B cell (primary cell): ENCODE measurements at regions not wholly inside any gene's neighbourhood (a gene's known extent, or its start where the extent isn't known, plus 50 kb on each side); places are given as distances from the start of the nearest gene placed in this dataset.

Experiments used
- ATAC-seq: fragments of 200-7000 bp; cut with Tn5 transposase; one replicate; pipeline ENCODE4 v1.10.0; 2021; ENCODE audit warnings: low read depth, mild to moderate bottlenecking, moderate number of reproducible peaks, moderate library complexity
- CTCF ChIA-PET: fragments of 350-600 bp; sonication (Branson Sonifier 250); formaldehyde crosslinking; loops from one replicate; lab custom pipeline; 2021; ENCODE audit warnings: antibody characterized with exemption, inconsistent platforms; lab: Charles Lee
- POLR2A ChIA-PET: fragments of 350-600 bp; sonication (Branson Sonifier 250); formaldehyde crosslinking; loops from one replicate; lab custom pipeline; 2021; ENCODE audit warnings: antibody characterized with exemption; lab: Charles Lee
- DNase-seq: peaks from one replicate; pipeline ENCODE4 v3.0.0; 2013
- H2AFZ ChIP-seq: 2 replicates; pipeline ENCODE4 v1.6.1; 2012; ENCODE audit warnings: mild to moderate bottlenecking, low read depth, low read length; ENCODE audit not compliant: insufficient read depth, poor library complexity, severe bottlenecking
- H3K27ac ChIP-seq, 2 donors: 1 replicate in 1 of 2; 2 replicates in 1 of 2; pipeline ENCODE4 v1.5.1; 2012 to 2013; ENCODE audit warnings: low read length in 2 of 2, mild to moderate bottlenecking in 2 of 2, moderate library complexity in 1 of 2
- H3K27me3 ChIP-seq, 4 experiments: fragments of 200-600 bp in 1 of 4; sonication (generic) in 1 of 4; replicated peaks in 1 of 4; 1 replicate in 2 of 4; 2 replicates in 2 of 4; pipeline versions ENCODE4 v1.6.1 to v1.7.0; 2013 to 2016; ENCODE audit warnings: low read length in 3 of 4, mild to moderate bottlenecking in 2 of 4, mixed read lengths in 1 of 4, moderate library complexity in 1 of 4; ENCODE audit not compliant: insufficient read depth in 4 of 4, control insufficient read depth in 3 of 4; ENCODE audit errors: control extremely low read depth in 1 of 4
- H3K36me3 ChIP-seq, 2 experiments: replicated peaks in 1 of 2; 1 replicate in 1 of 2; 2 replicates in 1 of 2; pipeline versions ENCODE4 v1.6.1 to v1.7.1; 2013; ENCODE audit warnings: low read length in 1 of 2; ENCODE audit not compliant: insufficient read depth in 2 of 2, control insufficient read depth in 1 of 2; ENCODE audit errors: control extremely low read depth in 1 of 2, extremely low read depth in 1 of 2
- H3K4me1 ChIP-seq, 2 donors: fragments of 200-600 bp in 1 of 2; sonication (generic) in 1 of 2; 1 replicate in 1 of 2; 2 replicates in 1 of 2; pipeline versions ENCODE4 v1.5.1 to v1.6.1; 2013 to 2017; ENCODE audit warnings: low read length in 2 of 2; ENCODE audit not compliant: control insufficient read depth in 2 of 2, insufficient read depth in 2 of 2
- H3K4me2 ChIP-seq: replicated peaks from 2 replicates; pipeline ENCODE3; 2012; ENCODE audit warnings: mild to moderate bottlenecking, low read depth, low read length; ENCODE audit not compliant: poor library complexity, severe bottlenecking
- H3K4me3 ChIP-seq, 5 experiments: fragments of 200-600 bp in 1 of 5; sonication (generic) in 1 of 5; 1 replicate in 3 of 5; 2 replicates in 2 of 5; pipeline versions ENCODE4 v1.5.1 to v1.7.0; 2011 to 2016; ENCODE audit warnings: low read length in 4 of 5, mild to moderate bottlenecking in 4 of 5, low read depth in 2 of 5, control low read depth in 1 of 5, moderate library complexity in 1 of 5; ENCODE audit not compliant: insufficient read depth in 1 of 5; ENCODE audit errors: control extremely low read depth in 1 of 5, extremely low read depth in 1 of 5
- H3K79me2 ChIP-seq: fragments of 200-600 bp; sonication (generic); one replicate; pipeline ENCODE4 v1.6.0; 2016; ENCODE audit warnings: low read length; ENCODE audit not compliant: control insufficient read depth, insufficient read depth
- H3K9ac ChIP-seq: fragments of 200-600 bp; sonication (generic); 2 replicates; pipeline ENCODE4 v1.6.1; 2017; ENCODE audit warnings: mild to moderate bottlenecking, low read length, moderate library complexity
- H3K9me3 ChIP-seq, 3 donors: one replicate each; pipeline versions ENCODE4 v1.6.1 to v1.7.1; 2013; ENCODE audit warnings: low read length in 2 of 3; ENCODE audit not compliant: control insufficient read depth in 2 of 3, insufficient read depth in 1 of 3; ENCODE audit errors: control extremely low read depth in 1 of 3
- H4K20me1 ChIP-seq: 2 replicates; pipeline ENCODE4 v1.6.0; 2012; ENCODE audit warnings: mild to moderate bottlenecking, low read length; ENCODE audit not compliant: insufficient read depth, control insufficient read depth, poor library complexity, severe bottlenecking
- H3K27ac Mint-ChIP-seq: one replicate; pipeline ENCODE4 v1.8.0; 2021; ENCODE audit warnings: mixed read lengths
- H3K27me3 Mint-ChIP-seq: one replicate; pipeline ENCODE4 v1.8.0; 2021; ENCODE audit warnings: mixed read lengths
- H3K4me1 Mint-ChIP-seq: one replicate; pipeline ENCODE4 v1.8.0; 2021; ENCODE audit warnings: mixed read lengths
- H3K4me3 Mint-ChIP-seq: one replicate; pipeline ENCODE4 v1.8.0; 2021; ENCODE audit warnings: mixed read lengths
- H3K9me3 Mint-ChIP-seq: one replicate; pipeline ENCODE4 v1.8.0; 2022; ENCODE audit warnings: mixed read lengths; ENCODE audit not compliant: insufficient read depth
- EZH2 ChIP-seq: IDR thresholded peaks from 2 replicates; pipeline ENCODE4 v1.6.1; 2012; ENCODE audit warnings: borderline replicate concordance, low read depth, mild to moderate bottlenecking, moderate library complexity, low read length; ENCODE audit not compliant: insufficient read depth, poor library complexity, severe bottlenecking
- WGBS: methylation state at CpG from one replicate; pipeline ENCODE4 v1.1.5; 2013; ENCODE audit warnings: missing lambda C conversion rate; ENCODE audit not compliant: insufficient coverage; 5-methylcytosine and 5-hydroxymethylcytosine counted together
- intact Hi-C: fragments of 100-400 bp; cut with micrococcal nuclease; formaldehyde crosslinking; loops from one replicate; pipeline ENCODE4 v1.10.0; 2022
- TF ChIP-seq, protein P1 (sequence below): fragments of 200-600 bp; IDR thresholded peaks from one replicate; pipeline ENCODE4 v1.8.0; 2022; ENCODE audit warnings: antibody characterized with exemption, mild to moderate bottlenecking

DNA sequence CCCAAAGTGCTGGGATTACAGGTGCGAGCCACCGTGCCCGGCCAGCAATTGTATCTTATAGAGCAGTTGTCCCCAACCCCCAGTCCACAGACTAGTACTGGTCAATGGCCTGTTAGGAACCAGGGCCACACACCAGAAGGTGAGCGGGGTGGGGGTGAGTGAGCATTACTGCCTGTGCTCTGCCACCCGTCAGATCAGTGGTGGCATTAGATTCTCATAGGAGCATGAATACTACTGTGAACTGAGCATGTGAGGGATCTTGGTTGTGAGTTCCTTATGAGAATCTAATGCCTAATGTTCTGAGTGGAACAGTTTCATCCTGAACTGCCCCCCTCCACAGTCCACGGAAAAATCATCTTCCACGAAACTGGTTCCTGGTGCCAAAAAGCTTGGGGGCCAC is 328.0 kb upstream of the BOD1L1 start:
- H3K27ac Mint-ChIP-seq = no peak overlapping the region
- no peaks in the 10 kb centered on the region for H3K9me3 Mint-ChIP-seq
- no peaks in the 10 kb centered on the region for H3K4me1 Mint-ChIP-seq
- no peaks in the 10 kb centered on the region for H3K27me3 ChIP-seq
- no peak overlapping the region for H3K4me3 Mint-ChIP-seq
- POLR2A ChIA-PET = no interaction called here
- no peaks in the 10 kb centered on the region for H3K9me3 ChIP-seq
- WGBS = 93% methylated on average over 5 of the region's 7 CpGs
- DNase-seq = no peak
- H3K36me3 ChIP-seq = no peaks in the 10 kb centered on the region
- H3K27me3 Mint-ChIP-seq = peaks cover 3% of the 10 kb centered on the region
- no peak for ATAC-seq
- intact Hi-C loops = no loop called here
- H4K20me1 ChIP-seq = no peaks in the 10 kb centered on the region
- H3K4me3 ChIP-seq = no peak overlapping the region
- H3K4me1 ChIP-seq = no peaks in the 10 kb centered on the region
- no peak overlapping the region for H2AFZ ChIP-seq
- no peak overlapping the region for H3K27ac ChIP-seq
- no peak overlapping the region for H3K9ac ChIP-seq
- H3K4me2 ChIP-seq = no peak overlapping the region
- no peaks in the 10 kb centered on the region for H3K79me2 ChIP-seq
- CTCF ChIA-PET = no interaction called here
- TF ChIP-seq, protein P1, sequence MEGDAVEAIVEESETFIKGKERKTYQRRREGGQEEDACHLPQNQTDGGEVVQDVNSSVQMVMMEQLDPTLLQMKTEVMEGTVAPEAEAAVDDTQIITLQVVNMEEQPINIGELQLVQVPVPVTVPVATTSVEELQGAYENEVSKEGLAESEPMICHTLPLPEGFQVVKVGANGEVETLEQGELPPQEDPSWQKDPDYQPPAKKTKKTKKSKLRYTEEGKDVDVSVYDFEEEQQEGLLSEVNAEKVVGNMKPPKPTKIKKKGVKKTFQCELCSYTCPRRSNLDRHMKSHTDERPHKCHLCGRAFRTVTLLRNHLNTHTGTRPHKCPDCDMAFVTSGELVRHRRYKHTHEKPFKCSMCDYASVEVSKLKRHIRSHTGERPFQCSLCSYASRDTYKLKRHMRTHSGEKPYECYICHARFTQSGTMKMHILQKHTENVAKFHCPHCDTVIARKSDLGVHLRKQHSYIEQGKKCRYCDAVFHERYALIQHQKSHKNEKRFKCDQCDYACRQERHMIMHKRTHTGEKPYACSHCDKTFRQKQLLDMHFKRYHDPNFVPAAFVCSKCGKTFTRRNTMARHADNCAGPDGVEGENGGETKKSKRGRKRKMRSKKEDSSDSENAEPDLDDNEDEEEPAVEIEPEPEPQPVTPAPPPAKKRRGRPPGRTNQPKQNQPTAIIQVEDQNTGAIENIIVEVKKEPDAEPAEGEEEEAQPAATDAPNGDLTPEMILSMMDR = no peak
- no peak for TF ChIP-seq EZH2

DNA sequence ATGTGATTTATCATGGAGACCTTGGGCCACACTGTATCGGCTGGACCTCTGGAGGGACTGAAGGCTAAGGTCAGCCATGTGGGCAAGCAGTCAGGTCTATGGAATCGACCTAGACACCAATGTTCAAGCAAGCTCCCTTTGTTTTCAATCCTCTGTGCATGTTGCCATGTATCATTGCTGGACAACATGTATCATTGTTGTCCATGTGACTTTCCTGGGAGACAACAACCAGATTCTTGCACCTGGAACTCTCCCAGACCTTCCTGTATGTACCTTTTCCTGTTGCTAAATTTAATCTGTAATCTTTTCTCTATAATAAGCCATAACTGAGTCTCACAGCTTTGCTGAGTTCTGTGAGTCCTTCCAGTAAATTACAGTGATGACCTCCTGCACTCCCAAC is 329.4 kb upstream of the BOD1L1 start:
- Histone ChIP-seq H2AFZ (no peak overlapping the region), H3K27me3 (no peaks in the 10 kb centered on the region), H3K4me2 (no peak overlapping the region), H3K79me2 (no peaks in the 10 kb centered on the region), H3K27ac (no peak overlapping the region), H3K4me1 (no peaks in the 10 kb centered on the region), H3K9ac (no peak overlapping the region), H3K9me3 (no peaks in the 10 kb centered on the region), H3K36me3 (no peaks in the 10 kb centered on the region), H4K20me1 (no peaks in the 10 kb centered on the region), H3K4me3 (no peak overlapping the region)
- ChIA-PET CTCF (no interaction called here), POLR2A (no interaction called here)
- H3K27me3 Mint-ChIP-seq = peaks cover 3% of the 10 kb centered on the region
- TF ChIP-seq, protein P1 = no peak
- TF ChIP-seq EZH2 = no peak
- ATAC-seq (no peak), DNase-seq (no peak)
- no peaks in the 10 kb centered on the region for H3K4me1 Mint-ChIP-seq
- intact Hi-C loops = no loop called here
- no peak overlapping the region for H3K4me3 Mint-ChIP-seq
- 83% methylated on average over 2 of the region's 2 CpGs for WGBS
- no peaks in the 10 kb centered on the region for H3K9me3 Mint-ChIP-seq
- no peak overlapping the region for H3K27ac Mint-ChIP-seq
